ENCODE measurements at regions not wholly inside any gene's neighbourhood (a gene's known extent, or its start where the extent isn't known, plus 50 kb on each side); places are given as distances from the start of the nearest gene placed in this dataset.

GRCh38 chr6:103002282-103002681, 1608.8 kb downstream of the GRIK2 start:
- H3K27me3 ChIP-seq (ENCODE audit: control insufficient read depth in 1 of 2, insufficient read depth in 1 of 2, low read length in 2 of 2) = no peaks in the 10 kb centered on the region
- H3K9me3 ChIP-seq (ENCODE audit: control insufficient read depth, low read length) = no peaks in the 10 kb centered on the region
- no peak for DNase-seq
- H2AK5ac ChIP-seq (ENCODE audit: low read length, severe bottlenecking) = no peak overlapping the region
- H3K4ac ChIP-seq (ENCODE audit: low read depth in 1 of 2, low read length in 2 of 2) = no peak overlapping the region
- no peaks in the 10 kb centered on the region for H3K4me1 ChIP-seq (ENCODE audit: control insufficient read depth, insufficient read depth, low read depth, low read length)
- no peaks in the 10 kb centered on the region for H3K36me3 ChIP-seq (ENCODE audit: control insufficient read depth in 1 of 2, insufficient read depth in 2 of 2, low read depth in 1 of 2, low read length in 2 of 2)
- no peak overlapping the region for H3K14ac ChIP-seq (ENCODE audit: low read length in 2 of 2)
- H2BK15ac ChIP-seq (ENCODE audit: low read depth, poor library complexity, severe bottlenecking) = no peak overlapping the region
- no peak overlapping the region for H2BK120ac ChIP-seq (ENCODE audit: low read depth, low read length)
- no peak overlapping the region for H3K4me3 ChIP-seq (ENCODE audit: insufficient read depth in 1 of 2, low read depth in 1 of 2, low read length in 2 of 2)
- WGBS = 90% methylated on average over 2 of the region's 3 CpGs
- no peak overlapping the region for H3K9ac ChIP-seq (ENCODE audit: low read length)
- H4K8ac ChIP-seq (ENCODE audit: low read length) = no peak overlapping the region
- H3K27ac ChIP-seq (ENCODE audit: low read length, poor library complexity, severe bottlenecking) = no peak overlapping the region
- H3K18ac ChIP-seq (ENCODE audit: low read depth in 1 of 2, low read length in 2 of 2) = no peak overlapping the region
- no peak overlapping the region for H3K23ac ChIP-seq (ENCODE audit: low read length in 2 of 2)
- no peak overlapping the region for H2AFZ ChIP-seq (ENCODE audit: low read depth, low read length)
- no peak overlapping the region for H3K4me2 ChIP-seq (ENCODE audit: low read length, poor library complexity, severe bottlenecking)
- H4K91ac ChIP-seq (ENCODE audit: low read length) = no peak overlapping the region
- no peak overlapping the region for H2BK5ac ChIP-seq (ENCODE audit: low read depth, low read length, poor library complexity, severe bottlenecking)
- H2BK12ac ChIP-seq (ENCODE audit: low read length in 2 of 2) = no peak overlapping the region
- no peaks in the 10 kb centered on the region for H3K79me1 ChIP-seq (replicated peaks; ENCODE audit: low read length, poor library complexity, severe bottlenecking)

- Histone ChIP-seq H3K27ac (ENCODE audit: low read length, poor library complexity, severe bottlenecking) (no peak overlapping the region), H4K91ac (ENCODE audit: low read length) (no peak overlapping the region), H3K14ac (ENCODE audit: low read length in 2 of 2) (no peak overlapping the region), H3K9me3 (ENCODE audit: control insufficient read depth, low read length) (no peaks in the 10 kb centered on the region), H2AFZ (ENCODE audit: low read depth, low read length) (no peak overlapping the region), H3K4me3 (ENCODE audit: insufficient read depth in 1 of 2, low read depth in 1 of 2, low read length in 2 of 2) (no peak overlapping the region), H2BK12ac (ENCODE audit: low read length in 2 of 2) (no peak overlapping the region), H3K4ac (ENCODE audit: low read depth in 1 of 2, low read length in 2 of 2) (no peak overlapping the region), H3K27me3 (ENCODE audit: control insufficient read depth in 1 of 2, insufficient read depth in 1 of 2, low read length in 2 of 2) (no peaks in the 10 kb centered on the region), H3K9ac (ENCODE audit: low read length) (no peak overlapping the region), H4K8ac (ENCODE audit: low read length) (no peak overlapping the region), H3K79me1 (replicated peaks; ENCODE audit: low read length, poor library complexity, severe bottlenecking) (no peaks in the 10 kb centered on the region), H3K23ac (ENCODE audit: low read length in 2 of 2) (no peak overlapping the region), H3K4me1 (ENCODE audit: control insufficient read depth, insufficient read depth, low read depth, low read length) (no peaks in the 10 kb centered on the region), H3K4me2 (ENCODE audit: low read length, poor library complexity, severe bottlenecking) (no peak overlapping the region), H2AK5ac (ENCODE audit: low read length, severe bottlenecking) (no peak overlapping the region), H3K36me3 (ENCODE audit: control insufficient read depth in 1 of 2, insufficient read depth in 2 of 2, low read depth in 1 of 2, low read length in 2 of 2) (no peaks in the 10 kb centered on the region), H2BK120ac (ENCODE audit: low read depth, low read length) (no peak overlapping the region), H3K18ac (ENCODE audit: low read depth in 1 of 2, low read length in 2 of 2) (no peak overlapping the region), H2BK5ac (ENCODE audit: low read depth, low read length, poor library complexity, severe bottlenecking) (no peak overlapping the region), H2BK15ac (ENCODE audit: low read depth, poor library complexity, severe bottlenecking) (no peak overlapping the region)
- DNase-seq = no peak
- no CpG with 5 or more reads among the region's 1 CpG for WGBS
These were observed 1608.2 kb downstream of the GRIK2 start for GRCh38 chr6:103001724-103002123.

- Histone ChIP-seq H2BK15ac (ENCODE audit: low read depth, poor library complexity, severe bottlenecking) (no peak overlapping the region), H2AFZ (ENCODE audit: low read depth, low read length) (peak overlapping the region; percentile 14), H3K14ac (ENCODE audit: low read length in 2 of 2) (no peak overlapping the region), H4K8ac (ENCODE audit: low read length) (no peak overlapping the region), H3K9me3 (ENCODE audit: control insufficient read depth, low read length) (no peaks in the 10 kb centered on the region), H2BK120ac (ENCODE audit: low read depth, low read length) (no peak overlapping the region), H3K23ac (ENCODE audit: low read length in 2 of 2) (no peak overlapping the region), H3K18ac (ENCODE audit: low read depth in 1 of 2, low read length in 2 of 2) (no peak overlapping the region), H3K79me1 (replicated peaks; ENCODE audit: low read length, poor library complexity, severe bottlenecking) (no peaks in the 10 kb centered on the region), H2AK5ac (ENCODE audit: low read length, severe bottlenecking) (no peak overlapping the region), H3K9ac (ENCODE audit: low read length) (no peak overlapping the region), H3K27ac (ENCODE audit: low read length, poor library complexity, severe bottlenecking) (no peak overlapping the region), H4K91ac (ENCODE audit: low read length) (no peak overlapping the region), H2BK12ac (ENCODE audit: low read length in 2 of 2) (no peak overlapping the region), H3K4me3 (ENCODE audit: insufficient read depth in 1 of 2, low read depth in 1 of 2, low read length in 2 of 2) (no peak overlapping the region), H2BK5ac (ENCODE audit: low read depth, low read length, poor library complexity, severe bottlenecking) (no peak overlapping the region), H3K4ac (ENCODE audit: low read depth in 1 of 2, low read length in 2 of 2) (no peak overlapping the region), H3K36me3 (ENCODE audit: control insufficient read depth in 1 of 2, insufficient read depth in 2 of 2, low read depth in 1 of 2, low read length in 2 of 2) (no peaks in the 10 kb centered on the region), H3K27me3 (ENCODE audit: control insufficient read depth in 1 of 2, insufficient read depth in 1 of 2, low read length in 2 of 2) (no peaks in the 10 kb centered on the region), H3K4me1 (ENCODE audit: control insufficient read depth, insufficient read depth, low read depth, low read length) (no peaks in the 10 kb centered on the region), H3K4me2 (ENCODE audit: low read length, poor library complexity, severe bottlenecking) (peak overlapping the region; percentile 63)
- no peak for DNase-seq
- 4% methylated on average over 6 of the region's 8 CpGs for WGBS
These were observed 1607.2 kb downstream of the GRIK2 start for GRCh38 chr6:103000688-103001087.

- H3K9ac ChIP-seq (ENCODE audit: low read length) = no peak overlapping the region
- no peaks in the 10 kb centered on the region for H3K4me1 ChIP-seq (ENCODE audit: control insufficient read depth, insufficient read depth, low read depth, low read length)
- no peak overlapping the region for H2BK15ac ChIP-seq (ENCODE audit: low read depth, poor library complexity, severe bottlenecking)
- H3K14ac ChIP-seq (ENCODE audit: low read length in 2 of 2) = no peak overlapping the region
- H2BK5ac ChIP-seq (ENCODE audit: low read depth, low read length, poor library complexity, severe bottlenecking) = no peak overlapping the region
- H3K4ac ChIP-seq (ENCODE audit: low read depth in 1 of 2, low read length in 2 of 2) = no peak overlapping the region
- H3K23ac ChIP-seq (ENCODE audit: low read length in 2 of 2) = no peak overlapping the region
- H3K27me3 ChIP-seq (ENCODE audit: control insufficient read depth in 1 of 2, insufficient read depth in 1 of 2, low read length in 2 of 2) = no peaks in the 10 kb centered on the region
- H2AFZ ChIP-seq (ENCODE audit: low read depth, low read length) = no peak overlapping the region
- H4K91ac ChIP-seq (ENCODE audit: low read length) = no peak overlapping the region
- no peak overlapping the region for H3K4me3 ChIP-seq (ENCODE audit: insufficient read depth in 1 of 2, low read depth in 1 of 2, low read length in 2 of 2)
- H3K36me3 ChIP-seq (ENCODE audit: control insufficient read depth in 1 of 2, insufficient read depth in 2 of 2, low read depth in 1 of 2, low read length in 2 of 2) = no peaks in the 10 kb centered on the region
- no peaks in the 10 kb centered on the region for H3K9me3 ChIP-seq (ENCODE audit: control insufficient read depth, low read length)
- H2AK5ac ChIP-seq (ENCODE audit: low read length, severe bottlenecking) = no peak overlapping the region
- no peak overlapping the region for H3K18ac ChIP-seq (ENCODE audit: low read depth in 1 of 2, low read length in 2 of 2)
- DNase-seq = no peak
- no peak overlapping the region for H4K8ac ChIP-seq (ENCODE audit: low read length)
- no peak overlapping the region for H3K4me2 ChIP-seq (ENCODE audit: low read length, poor library complexity, severe bottlenecking)
- no peak overlapping the region for H2BK12ac ChIP-seq (ENCODE audit: low read length in 2 of 2)
- H3K79me1 ChIP-seq (replicated peaks; ENCODE audit: low read length, poor library complexity, severe bottlenecking) = no peaks in the 10 kb centered on the region
- H2BK120ac ChIP-seq (ENCODE audit: low read depth, low read length) = no peak overlapping the region
- no peak overlapping the region for H3K27ac ChIP-seq (ENCODE audit: low read length, poor library complexity, severe bottlenecking)
These were observed 1602.0 kb downstream of the GRIK2 start for GRCh38 chr6:102995491-102995890.

Data from mesenchymal stem cell (in vitro differentiated cells and primary cell).